ENCODE measurements at regions not wholly inside any gene's neighbourhood (a gene's known extent, or its start where the extent isn't known, plus 50 kb on each side); places are given as distances from the start of the nearest gene placed in this dataset.

- TF ChIP-seq CTCF (conservative IDR thresholded peaks at IDR 0.05) (no peak), ZFX (IDR thresholded peaks at IDR 0.05) (no peak)
Observed at GRCh38 chr4:119851649-119852048, 215.0 kb downstream of the MAD2L1 start.
